OCI-LY7 (cell line): ENCODE measurements at regions not wholly inside any gene's neighbourhood (a gene's known extent, or its start where the extent isn't known, plus 50 kb on each side); places are given as distances from the start of the nearest gene placed in this dataset.

Experiments used
- BruUV-seq: library from RNA; stranded (reverse); fragments of 400-500 nt; replicated peaks from 2 replicates; lab custom pipeline; 2021; lab: Mats Ljungman, UMichigan
- CTCF ChIA-PET: fragments of 300-600 bp; sonication (Branson Sonifier 250); formaldehyde crosslinking; loops from one replicate; lab custom pipeline; 2022; ENCODE audit warnings: antibody characterized with exemption; ENCODE audit not compliant: unreplicated experiment; lab: Charles Lee
- POLR2A ChIA-PET: fragments of 300-600 bp; sonication (Branson Sonifier 250); formaldehyde crosslinking; loops from one replicate; lab custom pipeline; 2022; ENCODE audit warnings: antibody characterized with exemption; lab: Charles Lee
- DNase-seq: peaks from one replicate; pipeline ENCODE4 v3.0.0-alpha.2; 2015; ENCODE audit warnings: low spot score
- H2AFZ ChIP-seq: fragments of 200-600 bp; sonication (generic), shearing (Covaris generic); 2 replicates; pipeline ENCODE4 v1.6.1; 2014; ENCODE audit warnings: mild to moderate bottlenecking, antibody characterized with exemption, low read length, moderate library complexity
- H3K27ac ChIP-seq: fragments of 200-600 bp; sonication (generic); 2 replicates; pipeline ENCODE4 v1.5.1; 2014; ENCODE audit warnings: mixed run types, low read depth, mild to moderate bottlenecking, moderate library complexity, low read length, inconsistent platforms; ENCODE audit not compliant: poor library complexity, severe bottlenecking
- H3K36me3 ChIP-seq: fragments of 200-600 bp; sonication (generic); 2 replicates; pipeline ENCODE4 v1.6.1; 2014; ENCODE audit warnings: mild to moderate bottlenecking, antibody characterized with exemption, low read length, moderate library complexity, mixed read lengths; ENCODE audit not compliant: insufficient read depth
- H3K4me1 ChIP-seq: fragments of 200-600 bp; sonication (generic); 2 replicates; pipeline ENCODE4 v1.5.1; 2014; ENCODE audit warnings: mild to moderate bottlenecking, low read length; ENCODE audit not compliant: insufficient read depth, poor library complexity, severe bottlenecking
- H3K4me2 ChIP-seq: fragments of 200-600 bp; sonication (generic); 2 replicates; pipeline ENCODE4 v1.6.1; 2014; ENCODE audit warnings: mild to moderate bottlenecking, low read length
- H3K4me3 ChIP-seq: fragments of 200-600 bp; sonication (generic); 2 replicates; pipeline ENCODE4 v1.5.1; 2014; ENCODE audit warnings: mild to moderate bottlenecking, low read depth, low read length; ENCODE audit not compliant: poor library complexity, severe bottlenecking
- H3K79me2 ChIP-seq: fragments of 200-600 bp; sonication (generic); 2 replicates; pipeline ENCODE4 v1.6.1; 2016; ENCODE audit warnings: low read depth, mild to moderate bottlenecking, low read length, moderate library complexity, mixed read lengths; ENCODE audit not compliant: insufficient read depth
- H3K9me2 ChIP-seq: fragments of 200-600 bp; sonication (generic); 2 replicates; pipeline ENCODE4 v1.6.1; 2016; ENCODE audit warnings: mild to moderate bottlenecking, low read length, mixed read lengths; ENCODE audit not compliant: insufficient read depth
- H3K9me3 ChIP-seq: fragments of 200-600 bp; sonication (generic); 2 replicates; pipeline ENCODE4 v1.6.1; 2014; ENCODE audit warnings: mild to moderate bottlenecking, mixed run types, low read length, mixed read lengths
- H4K20me1 ChIP-seq: fragments of 200-600 bp; sonication (generic); 2 replicates; pipeline ENCODE4 v1.6.1; 2014; ENCODE audit warnings: mild to moderate bottlenecking, antibody characterized with exemption, low read length, moderate library complexity, mixed read lengths; ENCODE audit not compliant: insufficient read depth
- CTCF ChIP-seq: fragments of 200-600 bp; sonication (generic); conservative IDR thresholded peaks from 2 replicates; pipeline ENCODE4 v1.5.1; 2014; ENCODE audit warnings: mild to moderate bottlenecking, antibody characterized with exemption, low read length, moderate library complexity, mixed read lengths
- EZH2phosphoT487 ChIP-seq: fragments of 200-600 bp; sonication (generic); IDR thresholded peaks from 2 replicates; pipeline ENCODE4 v1.6.1; 2018; ENCODE audit warnings: low read depth, borderline replicate concordance, mild to moderate bottlenecking, mixed run types, antibody characterized with exemption, low read length, moderate library complexity, mixed read lengths
- intact Hi-C: fragments of 100-400 bp; cut with micrococcal nuclease; formaldehyde crosslinking; loops from one replicate; pipeline ENCODE4 v1.10.0; 2022; ENCODE audit not compliant: unreplicated experiment

GRCh38 chr2:190789074-190790004 lies 91.3 kb upstream of the GLS start:
- TF ChIP-seq CTCF (no peak), EZH2phosphoT487 (no peak)
- no peaks in the 10 kb centered on the region for H3K9me2 ChIP-seq
- H3K4me1 ChIP-seq: no peaks in the 10 kb centered on the region
- H3K79me2 ChIP-seq: no peaks in the 10 kb centered on the region
- no peaks in the 10 kb centered on the region for H3K36me3 ChIP-seq
- H2AFZ ChIP-seq: no peak overlapping the region
- no peaks in the 10 kb centered on the region for H4K20me1 ChIP-seq
- no peaks in the 10 kb centered on the region for H3K9me3 ChIP-seq
- intact Hi-C loops: no loop called here
- ChIA-PET CTCF (interaction anchor here (0.5 kb wide), 1 partner anchor 32 kb away, joined by 3 read pairs; no protein-coding TSS in a partner anchor), POLR2A (interaction anchor here (0.7 kb wide), 1 partner anchor 148 kb away, joined by 3 read pairs; no protein-coding TSS in a partner anchor)
- BruUV-seq: no TSS peak
- H3K4me2 ChIP-seq: no peak overlapping the region
- DNase-seq: no peak
- no peak overlapping the region for H3K4me3 ChIP-seq
- H3K27ac ChIP-seq: no peak overlapping the region

GRCh38 chr2:190791347-190791975 lies 89.2 kb upstream of the GLS start:
- TF ChIP-seq EZH2phosphoT487 (no peak), CTCF (no peak)
- no TSS peak for BruUV-seq
- Histone ChIP-seq H3K36me3 (no peaks in the 10 kb centered on the region), H3K4me2 (no peak overlapping the region), H2AFZ (no peak overlapping the region), H3K79me2 (no peaks in the 10 kb centered on the region), H3K9me3 (no peaks in the 10 kb centered on the region), H3K27ac (no peak overlapping the region), H4K20me1 (no peaks in the 10 kb centered on the region), H3K4me1 (no peaks in the 10 kb centered on the region), H3K9me2 (no peaks in the 10 kb centered on the region), H3K4me3 (no peak overlapping the region)
- POLR2A ChIA-PET: no interaction called here
- CTCF ChIA-PET: no interaction called here
- intact Hi-C loops: no loop called here
- no peak for DNase-seq
